HepG2 (cell line): ENCODE measurements at regions not wholly inside any gene's neighbourhood (a gene's known extent, or its start where the extent isn't known, plus 50 kb on each side); places are given as distances from the start of the nearest gene placed in this dataset.

ENCODE experiments used
- ATAC-seq: fragments of 200-7000 bp; cut with Tn5 transposase; 3 replicates; pipeline ENCODE4 v1.9.1; 2020; ENCODE audit warnings: mild to moderate bottlenecking, moderate library complexity
- BruUV-seq: library from RNA; stranded (reverse); fragments of 400-500 nt; replicated peaks from 2 replicates; lab custom pipeline; 2021; lab: Mats Ljungman, UMichigan
- CTCF ChIA-PET: fragments of 300-600 bp; formaldehyde crosslinking; extraction: SDS; loops from one replicate; lab custom pipeline; 2021; ENCODE audit warnings: low total read pairs, inconsistent platforms, low intra/inter-chr PET ratio; lab: Yijun Ruan, JAX
- POLR2A ChIA-PET: fragments of 350-600 bp; sonication (Branson Sonifier 250); formaldehyde crosslinking; loops from one replicate; lab custom pipeline; 2020; ENCODE audit warnings: antibody characterized with exemption, inconsistent platforms; lab: Yijun Ruan, JAX
- DNase-seq: peaks from one replicate; pipeline ENCODE4 v3.0.0-alpha.2; 2015; ENCODE audit warnings: low spot score
- FAIRE-seq: peaks from 3 replicates; lab custom pipeline; 2011; peaks lifted over from hg19 to GRCh38; lab: Jason Lieb, UNC
- H2AFZ ChIP-seq: one replicate; pipeline ENCODE4 v1.6.1; 2011; ENCODE audit warnings: low read length, inconsistent platforms
- H3K27ac ChIP-seq: fragments of 300-600 bp; 3 replicates; pipeline ENCODE4 v1.8.0; 2011; ENCODE audit warnings: mixed run types, mild to moderate bottlenecking, mixed read lengths, low read length, inconsistent platforms; ENCODE audit not compliant: insufficient read depth; ENCODE audit errors: extremely low read length
- H3K27me3 ChIP-seq, 2 experiments: fragments of 200-600 bp in 1 of 2; 2 replicates in 1 of 2; 3 replicates in 1 of 2; pipeline versions ENCODE4 v1.6.0 to v1.8.0; 2011; ENCODE audit warnings: low read length in 2 of 2, mild to moderate bottlenecking in 2 of 2, moderate library complexity in 2 of 2, inconsistent platforms in 1 of 2; ENCODE audit not compliant: insufficient read depth in 2 of 2, control insufficient read depth in 1 of 2
- H3K36me3 ChIP-seq, 2 experiments: fragments of 200-600 bp in 1 of 2; replicated peaks in 1 of 2; 2 replicates in 1 of 2; 3 replicates in 1 of 2; pipeline versions ENCODE4 v1.5.1 to v1.8.0; 2011; ENCODE audit warnings: low read length in 2 of 2, inconsistent platforms in 1 of 2; ENCODE audit not compliant: insufficient read depth in 2 of 2, control insufficient read depth in 1 of 2
- H3K4me1 ChIP-seq: 2 replicates; pipeline ENCODE4 v1.5.1; 2012; ENCODE audit warnings: low read length, inconsistent platforms; ENCODE audit not compliant: insufficient read depth
- H3K4me2 ChIP-seq: 2 replicates; pipeline ENCODE4 v1.6.0; 2011; ENCODE audit warnings: low read depth, low read length, inconsistent platforms
- H3K4me3 ChIP-seq, 3 experiments: fragments of 200-600 bp in 1 of 3; sonication (generic), shearing (Covaris generic) in 1 of 3; replicated peaks in 1 of 3; 2 replicates each; pipeline ENCODE4 v1.5.1; 2011 to 2016; ENCODE audit warnings: low read length in 3 of 3, inconsistent platforms in 2 of 3, low read depth in 2 of 3, mild to moderate bottlenecking in 2 of 3, control low read depth in 1 of 3, mixed read lengths in 1 of 3; ENCODE audit not compliant: insufficient read depth in 1 of 3
- H3K79me2 ChIP-seq: one replicate; pipeline ENCODE4 v1.6.1; 2011; ENCODE audit warnings: low read length, inconsistent platforms; ENCODE audit not compliant: insufficient read depth
- H3K9ac ChIP-seq: 2 replicates; pipeline ENCODE4 v1.6.0; 2011; ENCODE audit warnings: mild to moderate bottlenecking, low read depth, low read length, inconsistent platforms; ENCODE audit not compliant: insufficient read depth
- H3K9me3 ChIP-seq: 2 replicates; pipeline ENCODE4 v1.5.1; 2012; ENCODE audit warnings: mild to moderate bottlenecking, low read length
- H4K20me1 ChIP-seq: 2 replicates; pipeline ENCODE4 v1.6.0; 2011; ENCODE audit warnings: inconsistent platforms, mild to moderate bottlenecking, low read length, moderate library complexity; ENCODE audit not compliant: insufficient read depth
- BORCS8-MEF2B ChIP-seq: sonication (generic); formaldehyde crosslinking; IDR thresholded peaks from 2 replicates; pipeline ENCODE4 v1.8.0; 2022; ENCODE audit warnings: mild to moderate bottlenecking, missing genetic modification reagents
- FOXP1 ChIP-seq, 2 experiments: fragments of 450-650 bp in 1 of 2; IDR thresholded peaks; 2 replicates each; pipeline ENCODE4 v1.6.1; 2017 to 2018; ENCODE audit warnings: antibody characterized with exemption in 1 of 2
- NR2F6 ChIP-seq, 2 experiments: IDR thresholded peaks; 2 replicates each; pipeline ENCODE4 v1.6.1; 2016; ENCODE audit warnings: antibody characterized with exemption in 1 of 2, mild to moderate bottlenecking in 1 of 2
- PAX8 ChIP-seq: sonication (generic); formaldehyde crosslinking; IDR thresholded peaks from 2 replicates; pipeline ENCODE4 v1.8.0; 2022; ENCODE audit warnings: mild to moderate bottlenecking, missing genetic modification reagents, borderline replicate concordance
- TBX3 ChIP-seq: fragments of 450-650 bp; IDR thresholded peaks from 2 replicates; pipeline ENCODE4 v1.6.1; 2017; ENCODE audit warnings: antibody characterized with exemption, mild to moderate bottlenecking, inconsistent platforms, borderline replicate concordance
- TOE1 ChIP-seq: sonication (generic); formaldehyde crosslinking; IDR thresholded peaks from 2 replicates; pipeline ENCODE4 v1.4.0; 2020; ENCODE audit warnings: mild to moderate bottlenecking, missing genetic modification reagents
- ZBTB7B ChIP-seq: sonication (generic); formaldehyde crosslinking; IDR thresholded peaks from 2 replicates; pipeline ENCODE4 v1.4.0; 2020; ENCODE audit warnings: missing genetic modification reagents
- ZNF331 ChIP-seq: sonication (generic); formaldehyde crosslinking; IDR thresholded peaks from 2 replicates; pipeline ENCODE4 v1.4.0; 2020; ENCODE audit warnings: missing genetic modification reagents
- ZNF337 ChIP-seq: sonication (generic); formaldehyde crosslinking; IDR thresholded peaks from 2 replicates; pipeline ENCODE4 v1.5.1; 2020; ENCODE audit warnings: missing genetic modification reagents, low read depth, mild to moderate bottlenecking, borderline replicate concordance
- ZNF556 ChIP-seq: sonication (generic); formaldehyde crosslinking; IDR thresholded peaks from 2 replicates; pipeline ENCODE4 v1.4.0; 2020; ENCODE audit warnings: mild to moderate bottlenecking, missing genetic modification reagents, borderline replicate concordance
- ZNF598 ChIP-seq: sonication (generic); formaldehyde crosslinking; IDR thresholded peaks from 2 replicates; pipeline ENCODE4 v1.5.1; 2020; ENCODE audit warnings: mild to moderate bottlenecking, missing genetic modification reagents, borderline replicate concordance
- ZNF616 ChIP-seq: sonication (generic); formaldehyde crosslinking; IDR thresholded peaks from 2 replicates; pipeline ENCODE4 v1.5.0; 2020; ENCODE audit warnings: low read depth, mild to moderate bottlenecking, missing genetic modification reagents
- ZNF724P ChIP-seq: sonication (generic); formaldehyde crosslinking; IDR thresholded peaks from 2 replicates; pipeline ENCODE4 v1.8.0; 2022; ENCODE audit warnings: missing genetic modification reagents, borderline replicate concordance
- WGBS: methylation state at CpG from one replicate; pipeline ENCODE4 v1.1.6; 2017; ENCODE audit warnings: low lambda C conversion rate; 5-methylcytosine and 5-hydroxymethylcytosine counted together
- in situ Hi-C: cut with HindIII; loops from 2 replicates; pipeline ENCODE4 v1.10.0; 2017; ENCODE audit warnings: low pct_unique_long_range_greater_than_20kb; ENCODE audit not compliant: extremely low pct_ligation_motif_present
- intact Hi-C: fragments of 100-400 bp; cut with micrococcal nuclease; formaldehyde crosslinking; loops from one replicate; pipeline ENCODE4 v1.10.0; 2022; ENCODE audit not compliant: unreplicated experiment
- TF ChIP-seq, protein P1 (sequence below): sonication (generic); formaldehyde crosslinking; IDR thresholded peaks from 2 replicates; pipeline ENCODE4 v1.8.0; 2022; ENCODE audit warnings: missing genetic modification reagents, low read depth, mild to moderate bottlenecking, borderline replicate concordance
- TF ChIP-seq, protein P2 (sequence below): sonication (generic); formaldehyde crosslinking; IDR thresholded peaks from 2 replicates; pipeline ENCODE4 v1.8.0; 2022; ENCODE audit warnings: missing genetic modification reagents, mild to moderate bottlenecking, moderate library complexity, borderline replicate concordance

DNA sequence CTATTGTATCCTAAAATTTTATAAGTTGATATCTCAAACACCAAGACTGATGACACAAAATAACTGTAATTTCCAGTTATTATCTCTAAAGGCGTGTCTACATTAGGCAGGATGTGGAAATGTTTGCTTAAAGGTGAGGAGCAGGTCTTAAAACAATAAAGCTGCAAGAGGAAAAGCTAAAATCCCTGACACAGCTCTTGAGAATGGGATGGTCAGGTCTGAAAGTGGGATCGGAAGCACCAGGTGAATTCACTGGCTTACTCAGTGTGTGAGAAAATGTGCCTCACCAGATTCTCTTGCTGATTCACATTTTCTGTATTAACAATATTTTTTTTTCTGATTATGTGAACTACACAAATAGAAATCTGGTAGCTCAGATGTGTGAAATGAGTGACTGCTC lies 421.9 kb upstream of the ADAMTS5 start:
- H3K4me2 ChIP-seq, result no peak overlapping the region
- POLR2A ChIA-PET, result no interaction called here

More for the DNA sequence above, 421.9 kb upstream of the ADAMTS5 start:
- CTCF ChIA-PET, result no interaction called here
- intact Hi-C loops (no loop called here), in situ Hi-C loops (no loop called here)
- no peaks in the 10 kb centered on the region for H4K20me1 ChIP-seq
- peaks cover 77% of the 10 kb centered on the region for H3K9me3 ChIP-seq
- no peak for DNase-seq
- H3K9ac ChIP-seq, result no peak overlapping the region
- H3K79me2 ChIP-seq, result no peaks in the 10 kb centered on the region
- no peak for ATAC-seq
- H2AFZ ChIP-seq, result no peak overlapping the region
- H3K4me1 ChIP-seq, result no peaks in the 10 kb centered on the region
- no peak overlapping the region for H3K4me3 ChIP-seq
- no peak overlapping the region for H3K27ac ChIP-seq
- H3K36me3 ChIP-seq, result no peaks in the 10 kb centered on the region
- no TSS peak for BruUV-seq
- no peak for TF ChIP-seq ZNF616
- TF ChIP-seq, protein P1, sequence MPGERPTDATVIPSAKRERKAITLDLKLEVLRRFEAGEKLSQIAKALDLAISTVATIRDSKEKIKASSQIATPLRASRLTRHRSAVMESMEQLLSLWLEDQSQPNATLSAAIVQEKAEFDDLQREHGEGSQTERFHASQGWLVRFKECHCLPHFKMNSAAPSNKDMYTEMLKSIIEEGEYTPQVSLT (CRISPR knock-in tag), result no peak
- TF ChIP-seq ZNF724P (CRISPR knock-in tag), result no peak
- TF ChIP-seq, protein P2, sequence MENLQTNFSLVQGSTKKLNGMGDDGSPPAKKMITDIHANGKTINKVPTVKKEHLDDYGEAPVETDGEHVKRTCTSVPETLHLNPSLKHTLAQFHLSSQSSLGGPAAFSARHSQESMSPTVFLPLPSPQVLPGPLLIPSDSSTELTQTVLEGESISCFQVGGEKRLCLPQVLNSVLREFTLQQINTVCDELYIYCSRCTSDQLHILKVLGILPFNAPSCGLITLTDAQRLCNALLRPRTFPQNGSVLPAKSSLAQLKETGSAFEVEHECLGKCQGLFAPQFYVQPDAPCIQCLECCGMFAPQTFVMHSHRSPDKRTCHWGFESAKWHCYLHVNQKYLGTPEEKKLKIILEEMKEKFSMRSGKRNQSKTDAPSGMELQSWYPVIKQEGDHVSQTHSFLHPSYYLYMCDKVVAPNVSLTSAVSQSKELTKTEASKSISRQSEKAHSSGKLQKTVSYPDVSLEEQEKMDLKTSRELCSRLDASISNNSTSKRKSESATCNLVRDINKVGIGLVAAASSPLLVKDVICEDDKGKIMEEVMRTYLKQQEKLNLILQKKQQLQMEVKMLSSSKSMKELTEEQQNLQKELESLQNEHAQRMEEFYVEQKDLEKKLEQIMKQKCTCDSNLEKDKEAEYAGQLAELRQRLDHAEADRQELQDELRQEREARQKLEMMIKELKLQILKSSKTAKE (CRISPR knock-in tag), result no peak
- no peak for TF ChIP-seq BORCS8-MEF2B (CRISPR knock-in tag)
- TF ChIP-seq PAX8 (CRISPR knock-in tag), result no peak
- TF ChIP-seq ZBTB7B (CRISPR knock-in tag), result no peak
- TF ChIP-seq ZNF337 (CRISPR knock-in tag), result no peak
- TF ChIP-seq ZNF556 (CRISPR knock-in tag), result no peak
- no peak for TF ChIP-seq ZNF598
- no peak for TF ChIP-seq TBX3
- no peak for TF ChIP-seq FOXP1 (IDR thresholded peaks at IDR 0.05)
- TF ChIP-seq FOXP1 (CRISPR knock-in tag; IDR thresholded peaks at IDR 0.05), result no peak
- no peak for TF ChIP-seq TOE1 (CRISPR knock-in tag)
- no peak for TF ChIP-seq ZNF331 (CRISPR knock-in tag)
- TF ChIP-seq NR2F6 (IDR thresholded peaks at IDR 0.05), result no peak
- no peak for TF ChIP-seq NR2F6 (CRISPR knock-in tag; IDR thresholded peaks at IDR 0.05)
- FAIRE-seq, result no peak
- H3K27me3 ChIP-seq, result no peaks in the 10 kb centered on the region
- WGBS, result 27% methylated on average over 2 of the region's 2 CpGs
